Endothelial cell of umbilical vein (primary cell): ENCODE measurements at regions not wholly inside any gene's neighbourhood (a gene's known extent, or its start where the extent isn't known, plus 50 kb on each side); places are given as distances from the start of the nearest gene placed in this dataset.

ENCODE experiments used
- BruUV-seq: library from RNA; stranded (reverse); fragments of 400-500 nt; replicated peaks from 2 replicates; lab custom pipeline; 2021; lab: Mats Ljungman, UMichigan
- CTCF ChIA-PET: fragments of 300-600, 350-600 bp; sonication (Branson Sonifier 250); formaldehyde crosslinking; loops from one replicate; lab custom pipeline; 2021; ENCODE audit warnings: antibody characterized with exemption, inconsistent platforms; lab: Charles Lee
- POLR2A ChIA-PET: fragments of 300-600, 350-600 bp; sonication (Branson Sonifier 250); formaldehyde crosslinking; loops from one replicate; lab custom pipeline; 2021; ENCODE audit warnings: antibody characterized with exemption, inconsistent platforms; lab: Charles Lee
- DNase-seq: peaks from one replicate; pipeline ENCODE4 v3.0.0-alpha.2; 2011; ENCODE audit warnings: low read depth, low spot score
- FAIRE-seq: peaks from 2 replicates; lab custom pipeline; 2011; peaks lifted over from hg19 to GRCh38; lab: Jason Lieb, UNC
- H2AFZ ChIP-seq: 2 replicates; pipeline ENCODE4 v1.6.0; 2012; ENCODE audit warnings: low read depth, low read length, control low read depth, inconsistent platforms
- H3K27ac ChIP-seq: 2 replicates; pipeline ENCODE4 v1.5.1; 2011; ENCODE audit warnings: low read depth, mild to moderate bottlenecking, control low read depth, low read length, moderate library complexity; ENCODE audit not compliant: insufficient read depth
- H3K27me3 ChIP-seq, 2 experiments: 2 replicates each; pipeline versions ENCODE4 v1.6.0 to v1.6.1; 2011; ENCODE audit warnings: low read length in 2 of 2, mixed read lengths in 1 of 2; ENCODE audit not compliant: control insufficient read depth in 2 of 2, insufficient read depth in 2 of 2
- H3K36me3 ChIP-seq, 2 experiments: 2 replicates in 1 of 2; 3 replicates in 1 of 2; pipeline ENCODE4 v1.5.1; 2011; ENCODE audit warnings: low read length in 2 of 2, mild to moderate bottlenecking in 1 of 2, moderate library complexity in 1 of 2; ENCODE audit not compliant: control insufficient read depth in 2 of 2, insufficient read depth in 2 of 2; ENCODE audit errors: extremely low read depth in 1 of 2
- H3K4me1 ChIP-seq: 3 replicates; pipeline ENCODE4 v1.5.1; 2011; ENCODE audit warnings: mild to moderate bottlenecking, low read length; ENCODE audit not compliant: control insufficient read depth, insufficient read depth; ENCODE audit errors: extremely low read depth
- H3K4me2 ChIP-seq: 2 replicates; pipeline ENCODE4 v1.6.1; 2011; ENCODE audit warnings: low read length, control low read depth, mixed read lengths; ENCODE audit not compliant: insufficient read depth
- H3K4me3 ChIP-seq, 3 experiments: fragments of 200-600 bp in 1 of 3; sonication (generic), shearing (Covaris generic) in 1 of 3; replicated peaks in 1 of 3; 2 replicates each; pipeline ENCODE4 v1.5.1; 2011 to 2016; ENCODE audit warnings: control low read depth in 3 of 3, low read length in 3 of 3, mild to moderate bottlenecking in 2 of 3, inconsistent platforms in 1 of 3, low read depth in 1 of 3, moderate library complexity in 1 of 3; ENCODE audit not compliant: insufficient read depth in 1 of 3
- H3K79me2 ChIP-seq: 2 replicates; pipeline ENCODE4 v1.6.0; 2012; ENCODE audit warnings: low read length, inconsistent platforms; ENCODE audit not compliant: control insufficient read depth, insufficient read depth
- H3K9ac ChIP-seq: replicated peaks from 2 replicates; pipeline ENCODE3; 2011; ENCODE audit warnings: low read length, control low read depth; ENCODE audit not compliant: insufficient read depth; ENCODE audit errors: extremely low read depth
- H3K9me1 ChIP-seq: replicated peaks from 3 replicates; pipeline ENCODE4 v1.6.0; 2011; ENCODE audit warnings: mild to moderate bottlenecking, low read length; ENCODE audit not compliant: control insufficient read depth, insufficient read depth; ENCODE audit errors: extremely low read depth
- H3K9me3 ChIP-seq: replicated peaks from 2 replicates; pipeline ENCODE4 v1.5.1; 2012; ENCODE audit warnings: low read length, inconsistent platforms; ENCODE audit not compliant: control insufficient read depth, insufficient read depth
- H4K20me1 ChIP-seq: replicated peaks from 2 replicates; pipeline ENCODE3; 2011; ENCODE audit warnings: mild to moderate bottlenecking, low read length; ENCODE audit not compliant: control insufficient read depth, insufficient read depth; ENCODE audit errors: extremely low read depth
- GATA2 ChIP-seq: IDR thresholded peaks from 2 replicates; pipeline ENCODE4 v1.7.0; 2011; ENCODE audit warnings: low read depth, mild to moderate bottlenecking, moderate library complexity, mixed read lengths, low read length; ENCODE audit not compliant: insufficient read length, insufficient read depth
- JUN ChIP-seq: IDR thresholded peaks from 2 replicates; pipeline ENCODE4 v1.6.1; 2011; ENCODE audit warnings: borderline replicate concordance, low read depth; ENCODE audit not compliant: insufficient read length, insufficient read depth
- MYC ChIP-seq: IDR thresholded peaks from one replicate; pipeline ENCODE4 v1.6.1; 2011; ENCODE audit warnings: mild to moderate bottlenecking, low read depth, low read length
- POLR2A ChIP-seq: IDR thresholded peaks from 2 replicates; pipeline ENCODE4 v1.6.1; 2012; ENCODE audit warnings: low read depth, mild to moderate bottlenecking, control low read depth, low read length
- dilution Hi-C: fragments of 300-500 bp; cut with MboI; formaldehyde crosslinking; loops from one replicate; pipeline ENCODE4 v1.15.0; 2019; ENCODE audit warnings: low sequenced_read_pairs; ENCODE audit not compliant: extremely low pct_ligation_motif_present
- intact Hi-C: fragments of 100-400 bp; cut with micrococcal nuclease; formaldehyde crosslinking; loops from one replicate; pipeline ENCODE4 v1.10.0; 2022
- TF ChIP-seq, protein P1 (sequence below): IDR thresholded peaks from 2 replicates; pipeline ENCODE4 v1.6.1; 2011; ENCODE audit not compliant: insufficient read depth, insufficient read length

DNA sequence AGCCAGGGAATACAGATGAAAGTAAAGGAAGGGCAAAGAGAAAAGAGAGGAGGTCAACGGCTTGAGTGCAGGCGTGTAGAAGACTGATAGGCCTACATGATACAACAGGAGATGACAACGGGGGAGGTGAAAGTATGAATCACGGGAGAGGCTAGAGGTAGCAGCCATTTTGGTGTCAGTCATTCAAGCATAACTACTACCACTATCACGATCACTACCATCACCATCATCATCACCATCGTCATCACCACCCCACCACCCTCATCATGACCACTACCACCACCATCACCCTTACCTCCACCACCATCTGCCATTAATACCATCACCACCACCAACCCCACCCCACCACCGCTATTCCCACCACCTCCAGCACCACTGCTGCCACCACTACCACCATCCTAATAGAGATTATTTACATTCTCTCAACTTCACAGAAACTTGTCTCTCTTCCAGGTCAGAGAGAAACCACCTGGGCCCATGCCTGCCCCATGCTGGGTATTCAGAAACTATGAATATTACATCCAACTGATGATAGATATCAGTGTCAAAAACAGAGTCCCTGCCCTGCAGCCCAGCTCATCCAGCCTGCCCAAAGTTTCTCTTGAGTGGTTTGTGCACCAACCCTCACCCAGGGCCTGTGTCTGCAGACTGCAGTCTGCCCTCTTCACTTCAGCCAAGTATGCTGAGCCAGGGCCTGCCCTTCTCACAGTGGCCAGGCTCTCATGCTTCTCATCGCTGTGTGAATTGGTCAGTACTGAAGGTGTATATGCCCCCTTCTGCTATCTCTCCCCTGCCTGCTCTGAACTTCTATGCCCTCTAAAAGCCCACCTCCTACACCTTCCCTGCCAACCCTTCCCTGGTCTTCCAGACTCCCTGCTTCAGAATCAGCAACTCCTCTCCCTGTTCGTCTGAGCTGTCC lies 215.6 kb upstream of the TLE3 start:
- no peaks in the 10 kb centered on the region for H4K20me1 ChIP-seq
- no peak overlapping the region for H3K4me3 ChIP-seq
- H3K4me2 ChIP-seq: no peak overlapping the region
- H3K9me1 ChIP-seq: no peaks in the 10 kb centered on the region
- no peaks in the 10 kb centered on the region for H3K4me1 ChIP-seq
- CTCF ChIA-PET: no interaction called here
- H2AFZ ChIP-seq: no peak overlapping the region
- intact Hi-C loops (no loop called here), dilution Hi-C loops (no loop called here)
- no peaks in the 10 kb centered on the region for H3K36me3 ChIP-seq
- no peak for DNase-seq
- TF ChIP-seq MYC (no peak), POLR2A (no peak)
- no peak overlapping the region for H3K9ac ChIP-seq
- no peaks in the 10 kb centered on the region for H3K79me2 ChIP-seq
- POLR2A ChIA-PET: no interaction called here
- no peak for FAIRE-seq
- no peak overlapping the region for H3K27ac ChIP-seq
- BruUV-seq: no TSS peak
- no peaks in the 10 kb centered on the region for H3K27me3 ChIP-seq
- no peaks in the 10 kb centered on the region for H3K9me3 ChIP-seq

DNA sequence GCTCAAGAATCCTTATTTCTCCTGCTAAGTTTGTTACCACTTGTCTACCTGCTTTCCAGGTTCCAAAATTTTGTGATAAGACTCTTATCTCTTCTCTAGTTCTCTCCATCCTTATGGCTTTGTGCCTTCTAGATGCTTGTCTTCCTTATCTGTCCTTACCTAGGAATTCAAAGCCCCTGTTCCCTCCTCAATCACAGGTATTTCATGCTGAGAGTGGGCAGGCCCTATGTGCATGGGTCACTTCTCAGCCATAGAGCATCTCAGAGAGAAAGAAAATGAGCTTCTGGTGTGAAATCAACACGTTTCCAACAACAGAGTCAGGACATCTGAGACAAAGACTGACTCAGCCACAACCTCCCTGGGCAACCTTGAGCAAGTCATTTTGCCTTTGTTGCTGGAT lies 214.1 kb upstream of the TLE3 start:
- no peaks in the 10 kb centered on the region for H3K36me3 ChIP-seq
- H2AFZ ChIP-seq: no peak overlapping the region
- H3K9me3 ChIP-seq: no peaks in the 10 kb centered on the region
- H3K79me2 ChIP-seq: no peaks in the 10 kb centered on the region
- POLR2A ChIA-PET: no interaction called here
- no peaks in the 10 kb centered on the region for H3K27me3 ChIP-seq
- DNase-seq (no peak), FAIRE-seq (no peak)
- no peaks in the 10 kb centered on the region for H3K9me1 ChIP-seq
- H3K27ac ChIP-seq: no peak overlapping the region
- intact Hi-C loops (no loop called here), dilution Hi-C loops (no loop called here)
- CTCF ChIA-PET: no interaction called here
- no peak overlapping the region for H3K4me3 ChIP-seq
- TF ChIP-seq JUN (no peak), GATA2 (no peak)
- TF ChIP-seq, protein P1, sequence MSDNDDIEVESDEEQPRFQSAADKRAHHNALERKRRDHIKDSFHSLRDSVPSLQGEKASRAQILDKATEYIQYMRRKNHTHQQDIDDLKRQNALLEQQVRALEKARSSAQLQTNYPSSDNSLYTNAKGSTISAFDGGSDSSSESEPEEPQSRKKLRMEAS: no peak
- H3K9ac ChIP-seq: no peak overlapping the region
- BruUV-seq: no TSS peak
- H3K4me1 ChIP-seq: no peaks in the 10 kb centered on the region
- H4K20me1 ChIP-seq: no peaks in the 10 kb centered on the region
- H3K4me2 ChIP-seq: no peak overlapping the region
